ENCODE measurements at regions not wholly inside any gene's neighbourhood (a gene's known extent, or its start where the extent isn't known, plus 50 kb on each side); places are given as distances from the start of the nearest gene placed in this dataset.
"Not testable (repeated sequence)": the region's sequence is repeated elsewhere in the genome, so short reads cannot be mapped to it uniquely, and the experiment has no call there.

- no peak for TF ChIP-seq CTCF (IDR thresholded peaks at IDR 0.05; ENCODE audit: low read depth, low read length)
- ChIA-PET POLR2A (no interaction called here), CTCF (no interaction called here)
- H3K27me3 ChIP-seq (ENCODE audit: control insufficient read depth, insufficient read depth, low read length): no peaks in the 10 kb centered on the region
- no peak overlapping the region for H3K27ac ChIP-seq (ENCODE audit: low read depth, low read length)
- no peaks in the 10 kb centered on the region for H3K9me3 ChIP-seq (ENCODE audit: control insufficient read depth, insufficient read depth, low read length)
- DNase-seq (ENCODE audit: low read depth, low spot score): no peak
- no peak overlapping the region for H3K4me3 ChIP-seq (ENCODE audit: low read depth, low read length)
Measured at GRCh38 chr6:51199733-51200260, 381.1 kb downstream of the TFAP2B start.

- Histone ChIP-seq H3K9me3 (ENCODE audit: control insufficient read depth, insufficient read depth, low read length) (no peaks in the 10 kb centered on the region), H3K4me3 (ENCODE audit: low read depth, low read length) (no peak overlapping the region), H3K27me3 (ENCODE audit: control insufficient read depth, insufficient read depth, low read length) (no peaks in the 10 kb centered on the region), H3K27ac (ENCODE audit: low read depth, low read length) (no peak overlapping the region)
- POLR2A ChIA-PET: no interaction called here
- CTCF ChIA-PET: no interaction called here
- DNase-seq (ENCODE audit: low read depth, low spot score): no peak
- no peak for TF ChIP-seq CTCF (IDR thresholded peaks at IDR 0.05; ENCODE audit: low read depth, low read length)
Measured at GRCh38 chr6:51200676-51201075, 382.0 kb downstream of the TFAP2B start.

GRCh38 chr6:51202653-51203052, 384.0 kb downstream of the TFAP2B start:
- H3K4me3 ChIP-seq (ENCODE audit: low read depth, low read length); H3K9me3 ChIP-seq (ENCODE audit: control insufficient read depth, insufficient read depth, low read length); POLR2A ChIA-PET; DNase-seq (ENCODE audit: low read depth, low spot score); H3K27me3 ChIP-seq (ENCODE audit: control insufficient read depth, insufficient read depth, low read length); H3K27ac ChIP-seq (ENCODE audit: low read depth, low read length); CTCF ChIA-PET: not testable (repeated sequence)

- no peak for DNase-seq (ENCODE audit: low read depth, low spot score)
- CTCF ChIA-PET: no interaction called here
- Histone ChIP-seq H3K9me3 (ENCODE audit: control insufficient read depth, insufficient read depth, low read length) (no peaks in the 10 kb centered on the region), H3K27me3 (ENCODE audit: control insufficient read depth, insufficient read depth, low read length) (no peaks in the 10 kb centered on the region), H3K27ac (ENCODE audit: low read depth, low read length) (no peak overlapping the region), H3K4me3 (ENCODE audit: low read depth, low read length) (no peak overlapping the region)
- POLR2A ChIA-PET: no interaction called here
- no peak for TF ChIP-seq CTCF (IDR thresholded peaks at IDR 0.05; ENCODE audit: low read depth, low read length)
Measured at GRCh38 chr6:51203504-51203903, 384.8 kb downstream of the TFAP2B start.

GRCh38 chr6:51206686-51207085, 388.0 kb downstream of the TFAP2B start:
- H3K9me3 ChIP-seq (ENCODE audit: control insufficient read depth, insufficient read depth, low read length); POLR2A ChIA-PET; H3K27me3 ChIP-seq (ENCODE audit: control insufficient read depth, insufficient read depth, low read length); DNase-seq (ENCODE audit: low read depth, low spot score); H3K27ac ChIP-seq (ENCODE audit: low read depth, low read length); CTCF ChIA-PET; H3K4me3 ChIP-seq (ENCODE audit: low read depth, low read length): not testable (repeated sequence)

GRCh38 chr6:51209651-51210050, 391.0 kb downstream of the TFAP2B start:
- ChIA-PET POLR2A (no interaction called here), CTCF (no interaction called here)
- H3K9me3 ChIP-seq (ENCODE audit: control insufficient read depth, insufficient read depth, low read length): peaks cover 5% of the 10 kb centered on the region

More at GRCh38 chr6:51209651-51210050, 391.0 kb downstream of the TFAP2B start:
- no peak overlapping the region for H3K4me3 ChIP-seq (ENCODE audit: low read depth, low read length)
- H3K27ac ChIP-seq (ENCODE audit: low read depth, low read length): no peak overlapping the region
- DNase-seq (ENCODE audit: low read depth, low spot score): no peak
- no peaks in the 10 kb centered on the region for H3K27me3 ChIP-seq (ENCODE audit: control insufficient read depth, insufficient read depth, low read length)
- no peak for TF ChIP-seq CTCF (IDR thresholded peaks at IDR 0.05; ENCODE audit: low read depth, low read length)

Measured in AG04450 (cell line).